ENCODE measurements at regions not wholly inside any gene's neighbourhood (a gene's known extent, or its start where the extent isn't known, plus 50 kb on each side); places are given as distances from the start of the nearest gene placed in this dataset.

GRCh38 chr5:54756796-54757402 is 228.5 kb downstream of the ESM1 start:
- TF ChIP-seq EZH2 (optimal IDR thresholded peaks at IDR 0.05; ENCODE audit: low read depth, low read length) (no peak), CTCF (IDR thresholded peaks at IDR 0.05; ENCODE audit: low read length) (no peak), EZH2phosphoT487 (IDR thresholded peaks at IDR 0.05; ENCODE audit: low read length) (no peak)
